Transverse colon (tissue), 4 donors: ENCODE measurements at regions not wholly inside any gene's neighbourhood (a gene's known extent, or its start where the extent isn't known, plus 50 kb on each side); places are given as distances from the start of the nearest gene placed in this dataset.

Experiments used
- DNase-seq: peaks from one replicate; pipeline ENCODE4 v3.0.0-alpha.2; 2019
- H3K27ac ChIP-seq, 4 donors: fragments of 200-600 bp; sonication (generic); 2 replicates each; pipeline ENCODE4 v1.5.1; 2016 to 2018; ENCODE audit warnings: inconsistent platforms in 4 of 4
- H3K27me3 ChIP-seq: fragments of 200-600 bp; sonication (generic); 2 replicates; pipeline ENCODE4 v1.5.1; 2017; ENCODE audit warnings: inconsistent platforms
- H3K36me3 ChIP-seq, 4 donors: fragments of 200-600 bp; sonication (generic); 2 replicates each; pipeline ENCODE4 v1.5.1; 2017 to 2019; ENCODE audit warnings: inconsistent platforms in 4 of 4
- H3K4me1 ChIP-seq, 4 donors: fragments of 200-600 bp; sonication (generic); 2 replicates each; pipeline ENCODE4 v1.5.1; 2017 to 2020; ENCODE audit warnings: inconsistent platforms in 4 of 4
- H3K4me3 ChIP-seq, 4 donors: fragments of 200-600 bp; sonication (generic); 1 replicate in 1 of 4; 2 replicates in 3 of 4; pipeline versions ENCODE4 v1.5.1 to v1.6.1; 2017 to 2019; ENCODE audit warnings: inconsistent platforms in 4 of 4
- H3K9me3 ChIP-seq, 2 donors: fragments of 200-600 bp; sonication (generic); 2 replicates each; pipeline ENCODE4 v1.5.1; 2017 to 2019; ENCODE audit warnings: inconsistent platforms in 2 of 2
- EP300 ChIP-seq: sonication (generic); formaldehyde crosslinking; IDR thresholded peaks from one replicate; pipeline ENCODE4 v1.6.1; 2017; ENCODE audit warnings: antibody characterized with exemption, low read depth
- POLR2A ChIP-seq: fragments of 450-650 bp; IDR thresholded peaks from one replicate; pipeline ENCODE4 v1.6.1; 2016; ENCODE audit warnings: antibody characterized with exemption, mild to moderate bottlenecking, moderate library complexity
- POLR2AphosphoS5 ChIP-seq, 3 donors: sonication (generic); formaldehyde crosslinking; IDR thresholded peaks; one replicate each; pipeline ENCODE4 v1.6.1; 2016; ENCODE audit warnings: antibody characterized with exemption in 3 of 3
- WGBS, 2 donors: methylation state at CpG; one replicate each; pipeline ENCODE4 v1.1.5; 2018; ENCODE audit warnings: low coverage in 1 of 2; 5-methylcytosine and 5-hydroxymethylcytosine counted together
- in situ Hi-C, 4 donors: fragments of 200-750 bp; cut with MboI; loops; one replicate each; pipeline versions ENCODE4 v1.15.0 to v1.15.1; 2017; ENCODE audit warnings: low sequenced_read_pairs in 3 of 4, low pct_ligation_motif_present in 1 of 4, low pct_unique_long_range_greater_than_20kb in 1 of 4
- intact Hi-C: fragments of 100-400 bp; cut with DNase I; formaldehyde crosslinking; loops from one replicate; pipeline ENCODE4 v1.15.1; 2023; ENCODE audit warnings: low total_unique reads
- TF ChIP-seq, protein P1 (sequence below), 5 experiments: fragments of 200-600 bp in 3 of 5; fragments of 450-650 bp in 2 of 5; sonication (generic) in 3 of 5; IDR thresholded peaks; 1 replicate in 2 of 5; 2 replicates in 3 of 5; pipeline ENCODE4 v1.5.1; 2016 to 2017; ENCODE audit warnings: antibody characterized with exemption in 5 of 5, inconsistent platforms in 3 of 5, mild to moderate bottlenecking in 2 of 5, moderate library complexity in 1 of 5

GRCh38 chr10:123479640-123480039 is 186.5 kb upstream of the GPR26 start:
- Histone ChIP-seq H3K27ac (no peak overlapping the region), H3K4me3 (no peak overlapping the region), H3K27me3 (no peaks in the 10 kb centered on the region), H3K9me3 (no peaks in the 10 kb centered on the region), H3K36me3 (no peaks in the 10 kb centered on the region), H3K4me1 (no peaks in the 10 kb centered on the region)
- in situ Hi-C loops = no loop called here
- TF ChIP-seq POLR2AphosphoS5 (IDR thresholded peaks at IDR 0.05) (no peak), POLR2A (no peak), EP300 (no peak)
- TF ChIP-seq, protein P1, sequence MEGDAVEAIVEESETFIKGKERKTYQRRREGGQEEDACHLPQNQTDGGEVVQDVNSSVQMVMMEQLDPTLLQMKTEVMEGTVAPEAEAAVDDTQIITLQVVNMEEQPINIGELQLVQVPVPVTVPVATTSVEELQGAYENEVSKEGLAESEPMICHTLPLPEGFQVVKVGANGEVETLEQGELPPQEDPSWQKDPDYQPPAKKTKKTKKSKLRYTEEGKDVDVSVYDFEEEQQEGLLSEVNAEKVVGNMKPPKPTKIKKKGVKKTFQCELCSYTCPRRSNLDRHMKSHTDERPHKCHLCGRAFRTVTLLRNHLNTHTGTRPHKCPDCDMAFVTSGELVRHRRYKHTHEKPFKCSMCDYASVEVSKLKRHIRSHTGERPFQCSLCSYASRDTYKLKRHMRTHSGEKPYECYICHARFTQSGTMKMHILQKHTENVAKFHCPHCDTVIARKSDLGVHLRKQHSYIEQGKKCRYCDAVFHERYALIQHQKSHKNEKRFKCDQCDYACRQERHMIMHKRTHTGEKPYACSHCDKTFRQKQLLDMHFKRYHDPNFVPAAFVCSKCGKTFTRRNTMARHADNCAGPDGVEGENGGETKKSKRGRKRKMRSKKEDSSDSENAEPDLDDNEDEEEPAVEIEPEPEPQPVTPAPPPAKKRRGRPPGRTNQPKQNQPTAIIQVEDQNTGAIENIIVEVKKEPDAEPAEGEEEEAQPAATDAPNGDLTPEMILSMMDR (IDR thresholded peaks at IDR 0.05) = no peak
- WGBS, 2 donors = 68 to 80% methylated on average over 2 to 4 of the region's 4 CpGs
- intact Hi-C loops = no loop called here
- no peak for DNase-seq

DNA sequence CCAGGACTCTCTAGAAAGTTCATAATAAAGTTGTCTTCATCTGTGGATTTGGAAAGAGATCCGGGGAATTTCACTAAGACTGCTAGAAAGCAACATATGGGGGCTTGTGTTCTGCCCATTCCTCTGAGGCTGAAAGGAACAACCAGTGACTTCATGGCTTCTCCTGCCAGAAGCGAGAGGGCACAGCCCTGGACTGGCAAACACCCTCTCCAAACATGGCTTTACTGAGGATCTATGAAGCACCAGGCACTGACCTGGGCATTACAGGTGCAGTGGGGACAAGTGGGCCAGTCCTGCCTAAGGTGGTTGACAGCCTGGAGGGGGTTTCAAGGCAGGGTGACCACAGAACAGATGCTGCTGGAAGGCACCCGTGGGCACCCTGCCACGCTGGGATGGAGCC is 185.8 kb upstream of the GPR26 start:
- TF ChIP-seq EP300 (no peak), POLR2A (no peak), POLR2AphosphoS5 (IDR thresholded peaks at IDR 0.05) (no peak)
- TF ChIP-seq, protein P1 (IDR thresholded peaks at IDR 0.05) = no peak

GRCh38 chr10:123480845-123481244 is 185.3 kb upstream of the GPR26 start:
- WGBS, 2 donors = 81 to 92% methylated on average over 5 to 9 of the region's 9 CpGs
- no peak overlapping the region for H3K4me3 ChIP-seq
- no peaks in the 10 kb centered on the region for H3K36me3 ChIP-seq
- in situ Hi-C loops = no loop called here
- TF ChIP-seq, protein P1 (IDR thresholded peaks at IDR 0.05) = no peak
- H3K27ac ChIP-seq = no peak overlapping the region
- DNase-seq = no peak
- intact Hi-C loops = no loop called here
- peaks cover 0 to 3% (median 0%) of the 10 kb centered on the region in 4 donors for H3K4me1 ChIP-seq
- no peaks in the 10 kb centered on the region for H3K9me3 ChIP-seq
- no peaks in the 10 kb centered on the region for H3K27me3 ChIP-seq

More for the DNA sequence above, 185.8 kb upstream of the GPR26 start:
- no peaks in the 10 kb centered on the region for H3K36me3 ChIP-seq
- intact Hi-C loops = no loop called here
- no peak for DNase-seq
- no peak overlapping the region for H3K4me3 ChIP-seq
- in situ Hi-C loops = no loop called here
- H3K4me1 ChIP-seq = no peaks in the 10 kb centered on the region
- WGBS, 2 donors = 83 to 100% methylated on average over 2 to 4 of the region's 4 CpGs
- no peak overlapping the region for H3K27ac ChIP-seq
- no peaks in the 10 kb centered on the region for H3K27me3 ChIP-seq
- no peaks in the 10 kb centered on the region for H3K9me3 ChIP-seq

- Histone ChIP-seq H3K27me3 (peaks cover 2% of the 10 kb centered on the region), H3K36me3 (no peaks in the 10 kb centered on the region), H3K27ac (no peak overlapping the region), H3K9me3 (no peaks in the 10 kb centered on the region), H3K4me1 (peaks cover 0 to 4% (median 0%) of the 10 kb centered on the region in 4 donors), H3K4me3 (no peak overlapping the region)
- TF ChIP-seq, protein P1 (IDR thresholded peaks at IDR 0.05) = no peak
- no peak for TF ChIP-seq EP300
- no peak for TF ChIP-seq POLR2A
- TF ChIP-seq POLR2AphosphoS5 (IDR thresholded peaks at IDR 0.05) = no peak
- no peak for DNase-seq
- intact Hi-C loops = no loop called here
- 44% methylated on average over 2 of the region's 2 CpGs for WGBS, 2 donors
- in situ Hi-C loops = no loop called here
Observed at GRCh38 chr10:123484722-123485121, 181.4 kb upstream of the GPR26 start.
